ENCODE measurements at regions not wholly inside any gene's neighbourhood (a gene's known extent, or its start where the extent isn't known, plus 50 kb on each side); places are given as distances from the start of the nearest gene placed in this dataset.

DNA sequence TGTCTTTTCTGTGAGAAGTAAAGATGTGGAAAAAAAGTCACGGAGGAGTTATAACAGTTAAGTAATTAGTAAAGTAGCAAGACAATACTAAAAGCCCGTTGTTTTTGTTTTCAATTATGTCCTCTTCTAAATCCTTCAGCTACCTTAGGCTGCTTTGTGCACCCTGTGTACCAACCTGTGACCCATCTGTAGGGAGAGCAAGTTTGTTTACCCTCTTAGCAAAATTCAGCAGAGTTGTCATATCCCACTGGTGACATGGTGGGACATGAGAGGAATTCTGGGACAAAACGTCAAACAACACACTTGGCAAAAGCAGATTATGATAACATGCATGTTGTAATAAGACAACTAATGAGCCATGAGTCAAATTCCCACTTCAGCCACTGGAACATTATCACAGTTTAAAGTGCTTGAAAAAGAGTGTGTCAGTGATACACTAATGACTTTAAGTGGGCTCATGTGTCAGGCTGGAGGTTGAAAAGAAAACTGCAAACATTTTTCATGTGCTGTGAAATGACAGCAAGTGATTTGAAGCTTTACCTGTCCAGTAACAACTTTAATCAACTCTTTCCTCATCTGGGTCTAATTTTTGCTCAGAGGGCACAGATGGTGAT, 392.8 kb upstream of the ACVR2A start:
- Histone ChIP-seq H3K9ac (ENCODE audit: low read length) (no peak overlapping the region), H3K4me3 (replicated peaks in 1 of 2; ENCODE audit: low read depth in 1 of 2, low read length in 2 of 2) (no peak overlapping the region), H3K9me3 (ENCODE audit: control insufficient read depth in 1 of 2, insufficient read depth in 1 of 2, low read depth in 1 of 2, low read length in 2 of 2) (no peaks in the 10 kb centered on the region), H4K20me1 (ENCODE audit: insufficient read depth) (no peaks in the 10 kb centered on the region), H3K27ac (ENCODE audit: low read depth, low read length) (no peak overlapping the region), H3K4me1 (ENCODE audit: control insufficient read depth in 1 of 2, insufficient read depth in 2 of 2, low read length in 2 of 2) (no peaks in the 10 kb centered on the region), H3K36me3 (ENCODE audit: control insufficient read depth in 1 of 2, insufficient read depth in 2 of 2, low read length in 2 of 2) (no peaks in the 10 kb centered on the region; a peak in 1 of 4 replicates), H3K27me3 (ENCODE audit: insufficient read depth, low read length) (no peaks in the 10 kb centered on the region), H3K9me2 (ENCODE audit: insufficient read depth) (no peaks in the 10 kb centered on the region), H3K4me2 (ENCODE audit: low read length) (no peak overlapping the region), H3K79me2 (ENCODE audit: insufficient read depth, low read length) (no peaks in the 10 kb centered on the region), H2AFZ (ENCODE audit: low read depth, low read length, poor library complexity, severe bottlenecking) (no peak overlapping the region)
- POLR2A ChIA-PET: no interaction called here
- TF ChIP-seq, protein P1, sequence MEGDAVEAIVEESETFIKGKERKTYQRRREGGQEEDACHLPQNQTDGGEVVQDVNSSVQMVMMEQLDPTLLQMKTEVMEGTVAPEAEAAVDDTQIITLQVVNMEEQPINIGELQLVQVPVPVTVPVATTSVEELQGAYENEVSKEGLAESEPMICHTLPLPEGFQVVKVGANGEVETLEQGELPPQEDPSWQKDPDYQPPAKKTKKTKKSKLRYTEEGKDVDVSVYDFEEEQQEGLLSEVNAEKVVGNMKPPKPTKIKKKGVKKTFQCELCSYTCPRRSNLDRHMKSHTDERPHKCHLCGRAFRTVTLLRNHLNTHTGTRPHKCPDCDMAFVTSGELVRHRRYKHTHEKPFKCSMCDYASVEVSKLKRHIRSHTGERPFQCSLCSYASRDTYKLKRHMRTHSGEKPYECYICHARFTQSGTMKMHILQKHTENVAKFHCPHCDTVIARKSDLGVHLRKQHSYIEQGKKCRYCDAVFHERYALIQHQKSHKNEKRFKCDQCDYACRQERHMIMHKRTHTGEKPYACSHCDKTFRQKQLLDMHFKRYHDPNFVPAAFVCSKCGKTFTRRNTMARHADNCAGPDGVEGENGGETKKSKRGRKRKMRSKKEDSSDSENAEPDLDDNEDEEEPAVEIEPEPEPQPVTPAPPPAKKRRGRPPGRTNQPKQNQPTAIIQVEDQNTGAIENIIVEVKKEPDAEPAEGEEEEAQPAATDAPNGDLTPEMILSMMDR (IDR thresholded peaks at IDR 0.05 in 2 of 3, conservative IDR thresholded peaks at IDR 0.05 in 1 of 3; ENCODE audit: borderline replicate concordance in 1 of 3, insufficient read depth in 1 of 3, low read depth in 2 of 3, low read length in 2 of 3): peak in 2 of 3 experiments; percentile 25 to 29; a peak in 2 of 6 replicates
- no peak for TF ChIP-seq FOSL1 (IDR thresholded peaks at IDR 0.05; ENCODE audit: low read depth)
- TF ChIP-seq RAD21 (IDR thresholded peaks at IDR 0.05; ENCODE audit: low read depth): peak; percentile 5; the same call in 1 of the 2 replicates
- no peak for DNase-seq (ENCODE audit: low read depth, low spot score)
- intact Hi-C loops (cut with micrococcal nuclease): no loop called here
- no TSS peak for BruUV-seq (replicated peaks)
- RAD21 ChIA-PET (ENCODE audit: low non-redundant PET in 1 of 2, low total read pairs in 2 of 2, uncharacterized antibody in 2 of 2, unreplicated experiment in 2 of 2): no interaction called here
- CTCF ChIA-PET: no interaction called here
- ATAC-seq: no peak; the same call in 1 of the 2 replicates

GRCh38 chr2:147450661-147451510, 393.9 kb upstream of the ACVR2A start:
- no peak for DNase-seq (ENCODE audit: low read depth, low spot score)
- BruUV-seq (replicated peaks): no TSS peak
- no peak for ATAC-seq

More at GRCh38 chr2:147450661-147451510, 393.9 kb upstream of the ACVR2A start:
- Histone ChIP-seq H4K20me1 (ENCODE audit: insufficient read depth) (no peaks in the 10 kb centered on the region), H3K79me2 (ENCODE audit: insufficient read depth, low read length) (no peaks in the 10 kb centered on the region), H3K4me2 (ENCODE audit: low read length) (no peak overlapping the region), H3K9me3 (ENCODE audit: control insufficient read depth in 1 of 2, insufficient read depth in 1 of 2, low read depth in 1 of 2, low read length in 2 of 2) (no peaks in the 10 kb centered on the region), H3K27ac (ENCODE audit: low read depth, low read length) (no peak overlapping the region), H2AFZ (ENCODE audit: low read depth, low read length, poor library complexity, severe bottlenecking) (no peak overlapping the region), H3K36me3 (ENCODE audit: control insufficient read depth in 1 of 2, insufficient read depth in 2 of 2, low read length in 2 of 2) (no peaks in the 10 kb centered on the region; a peak in 1 of 4 replicates), H3K27me3 (ENCODE audit: insufficient read depth, low read length) (no peaks in the 10 kb centered on the region), H3K4me3 (replicated peaks in 1 of 2; ENCODE audit: low read depth in 1 of 2, low read length in 2 of 2) (no peak overlapping the region), H3K4me1 (ENCODE audit: control insufficient read depth in 1 of 2, insufficient read depth in 2 of 2, low read length in 2 of 2) (no peaks in the 10 kb centered on the region), H3K9me2 (ENCODE audit: insufficient read depth) (no peaks in the 10 kb centered on the region), H3K9ac (ENCODE audit: low read length) (no peak overlapping the region)
- ChIA-PET CTCF (no interaction called here), RAD21 (ENCODE audit: low non-redundant PET in 1 of 2, low total read pairs in 2 of 2, uncharacterized antibody in 2 of 2, unreplicated experiment in 2 of 2) (no interaction called here), POLR2A (no interaction called here)
- TF ChIP-seq FOSL1 (IDR thresholded peaks at IDR 0.05; ENCODE audit: low read depth): no peak
- intact Hi-C loops (cut with micrococcal nuclease): no loop called here
